Esophagus squamous epithelium (tissue), 4 donors: ENCODE measurements at regions not wholly inside any gene's neighbourhood (a gene's known extent, or its start where the extent isn't known, plus 50 kb on each side); places are given as distances from the start of the nearest gene placed in this dataset.

ENCODE experiments used
- POLR2A ChIP-seq, 4 donors: fragments of 450-650 bp; IDR thresholded peaks; one replicate each; pipeline ENCODE4 v1.6.1; 2017; ENCODE audit warnings: antibody characterized with exemption in 4 of 4, mild to moderate bottlenecking in 4 of 4, moderate library complexity in 3 of 4
- TF ChIP-seq, protein P1 (sequence below), 6 experiments: fragments of 450-650 bp in 4 of 6; fragments of 200-600 bp in 2 of 6; sonication (generic) in 2 of 6; IDR thresholded peaks; one replicate each; pipeline ENCODE4 v1.5.1; 2016 to 2019; ENCODE audit warnings: antibody characterized with exemption in 6 of 6, mild to moderate bottlenecking in 4 of 6, moderate library complexity in 4 of 6

GRCh38 chr4:11609751-11610150 lies 181.1 kb upstream of the HS3ST1 start:
- TF ChIP-seq, protein P1, sequence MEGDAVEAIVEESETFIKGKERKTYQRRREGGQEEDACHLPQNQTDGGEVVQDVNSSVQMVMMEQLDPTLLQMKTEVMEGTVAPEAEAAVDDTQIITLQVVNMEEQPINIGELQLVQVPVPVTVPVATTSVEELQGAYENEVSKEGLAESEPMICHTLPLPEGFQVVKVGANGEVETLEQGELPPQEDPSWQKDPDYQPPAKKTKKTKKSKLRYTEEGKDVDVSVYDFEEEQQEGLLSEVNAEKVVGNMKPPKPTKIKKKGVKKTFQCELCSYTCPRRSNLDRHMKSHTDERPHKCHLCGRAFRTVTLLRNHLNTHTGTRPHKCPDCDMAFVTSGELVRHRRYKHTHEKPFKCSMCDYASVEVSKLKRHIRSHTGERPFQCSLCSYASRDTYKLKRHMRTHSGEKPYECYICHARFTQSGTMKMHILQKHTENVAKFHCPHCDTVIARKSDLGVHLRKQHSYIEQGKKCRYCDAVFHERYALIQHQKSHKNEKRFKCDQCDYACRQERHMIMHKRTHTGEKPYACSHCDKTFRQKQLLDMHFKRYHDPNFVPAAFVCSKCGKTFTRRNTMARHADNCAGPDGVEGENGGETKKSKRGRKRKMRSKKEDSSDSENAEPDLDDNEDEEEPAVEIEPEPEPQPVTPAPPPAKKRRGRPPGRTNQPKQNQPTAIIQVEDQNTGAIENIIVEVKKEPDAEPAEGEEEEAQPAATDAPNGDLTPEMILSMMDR (IDR thresholded peaks at IDR 0.05) = no peak
- TF ChIP-seq POLR2A (IDR thresholded peaks at IDR 0.05) = no peak
